CD4-positive, alpha-beta memory T cell (primary cell): ENCODE measurements at regions not wholly inside any gene's neighbourhood (a gene's known extent, or its start where the extent isn't known, plus 50 kb on each side); places are given as distances from the start of the nearest gene placed in this dataset.

Source experiments
- CTCF ChIA-PET: fragments of 350-600 bp; sonication (Branson Sonifier 250); formaldehyde crosslinking; loops from one replicate; lab custom pipeline; 2021; ENCODE audit warnings: inconsistent platforms; ENCODE audit not compliant: partially characterized antibody; lab: Charles Lee
- POLR2A ChIA-PET: fragments of 350-600 bp; sonication (Branson Sonifier 250); formaldehyde crosslinking; loops from one replicate; lab custom pipeline; 2021; ENCODE audit not compliant: partially characterized antibody; lab: Charles Lee
- DNase-seq, 5 donors: peaks; one replicate each; pipeline versions ENCODE4 v3.0.0 to v3.0.0-alpha.2; 2020 to 2022; ENCODE audit warnings: mixed read lengths in 1 of 5
- H3K27ac ChIP-seq: one replicate; pipeline ENCODE4 v1.7.0; 2013; ENCODE audit warnings: low read depth, low read length
- H3K27me3 ChIP-seq: 2 replicates; pipeline ENCODE4 v1.7.0; 2013; ENCODE audit warnings: mild to moderate bottlenecking, low read length, moderate library complexity; ENCODE audit not compliant: insufficient read depth
- H3K36me3 ChIP-seq: 2 replicates; pipeline ENCODE4 v1.7.0; 2013; ENCODE audit warnings: mild to moderate bottlenecking, low read length, moderate library complexity; ENCODE audit not compliant: insufficient read depth
- H3K4me1 ChIP-seq: 2 replicates; pipeline ENCODE4 v1.7.0; 2013; ENCODE audit warnings: mild to moderate bottlenecking, low read length, moderate library complexity; ENCODE audit not compliant: insufficient read depth
- H3K4me3 ChIP-seq, 2 donors: one replicate each; pipeline ENCODE4 v1.7.0; 2013; ENCODE audit warnings: low read length in 2 of 2, mild to moderate bottlenecking in 1 of 2
- H3K9me3 ChIP-seq, 2 donors: one replicate each; pipeline ENCODE4 v1.7.0; 2013; ENCODE audit warnings: low read length in 2 of 2, control low read depth in 1 of 2; ENCODE audit not compliant: control insufficient read depth in 1 of 2
- H3K27ac Mint-ChIP-seq, 7 donors: one replicate each; pipeline ENCODE4 v1.8.0; 2020 to 2021; ENCODE audit warnings: mixed read lengths in 7 of 7, mild to moderate bottlenecking in 6 of 7, inconsistent platforms in 3 of 7, moderate library complexity in 3 of 7
- H3K27me3 Mint-ChIP-seq, 2 donors: one replicate each; pipeline ENCODE4 v1.8.0; 2020 to 2021; ENCODE audit warnings: mixed read lengths in 2 of 2
- H3K36me3 Mint-ChIP-seq, 2 donors: one replicate each; pipeline ENCODE4 v1.8.0; 2020 to 2021; ENCODE audit warnings: mixed read lengths in 2 of 2, inconsistent platforms in 1 of 2, mild to moderate bottlenecking in 1 of 2
- H3K4me1 Mint-ChIP-seq, 4 donors: one replicate each; pipeline ENCODE4 v1.8.0; 2020 to 2021; ENCODE audit warnings: mixed read lengths in 4 of 4, mild to moderate bottlenecking in 1 of 4
- H3K4me3 Mint-ChIP-seq, 8 donors: one replicate each; pipeline ENCODE4 v1.8.0; 2020 to 2021; ENCODE audit warnings: mixed read lengths in 8 of 8, mild to moderate bottlenecking in 7 of 8, moderate library complexity in 6 of 8, inconsistent platforms in 3 of 8
- H3K9me3 Mint-ChIP-seq, 8 donors: one replicate each; pipeline ENCODE4 v1.8.0; 2020 to 2021; ENCODE audit warnings: mixed read lengths in 8 of 8, mild to moderate bottlenecking in 5 of 8, inconsistent platforms in 3 of 8, moderate library complexity in 1 of 8
- intact Hi-C: fragments of 100-400 bp; cut with micrococcal nuclease; formaldehyde crosslinking; loops from one replicate; pipeline ENCODE4 v1.15.1; 2023

DNA sequence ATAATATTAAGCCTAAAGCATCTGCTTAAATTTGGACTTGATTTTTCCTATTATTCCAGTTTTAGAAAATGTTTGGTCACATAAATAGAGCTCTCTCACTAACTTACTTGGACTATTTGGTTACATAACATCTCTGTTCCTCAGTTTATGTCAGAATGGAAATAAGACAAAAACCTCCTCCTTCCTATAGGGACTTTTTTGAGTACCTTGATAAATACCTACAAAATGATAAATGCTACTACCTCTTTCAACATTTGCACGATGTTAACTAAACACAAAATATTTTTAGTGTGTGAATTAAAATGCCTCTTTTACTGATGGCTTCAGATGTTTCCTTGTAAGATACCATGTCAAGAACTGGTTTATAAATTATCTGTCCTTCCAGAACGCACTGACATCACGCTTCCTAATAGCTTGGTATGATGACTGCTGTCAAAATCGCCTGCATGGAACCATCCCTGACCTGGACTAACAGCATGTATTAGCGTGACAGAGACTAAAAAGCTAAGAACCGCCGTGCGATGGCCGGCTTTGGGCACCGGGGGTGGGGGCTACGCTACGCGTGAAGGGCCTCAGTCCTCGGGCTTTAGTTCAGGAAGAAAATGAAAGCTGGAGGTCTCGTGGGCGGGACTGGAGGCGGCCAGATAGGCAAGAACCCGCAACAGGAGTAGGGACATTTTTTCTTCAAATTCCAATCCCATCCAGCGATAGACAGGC, 133.2 kb upstream of the BARHL2 start:
- H3K9me3 Mint-ChIP-seq: peaks cover 0 to 3% (median 0%) of the 10 kb centered on the region in 8 donors
- Histone ChIP-seq H3K9me3 (no peaks in the 10 kb centered on the region), H3K4me1 (peaks cover 17% of the 10 kb centered on the region), H3K27ac (no peak overlapping the region), H3K36me3 (no peaks in the 10 kb centered on the region), H3K27me3 (peaks cover 10% of the 10 kb centered on the region), H3K4me3 (peak overlapping the region; percentile 33 to 71)
- no peak for DNase-seq
- ChIA-PET POLR2A (no interaction called here), CTCF (no interaction called here)
- intact Hi-C loops: loop anchor here (2.0 kb wide), 1 partner anchor 16 kb away; no protein-coding TSS in a partner anchor
- H3K36me3 Mint-ChIP-seq: no peaks in the 10 kb centered on the region
- peaks cover 8 to 14% (median 13%) of the 10 kb centered on the region in 4 donors for H3K4me1 Mint-ChIP-seq
- H3K27ac Mint-ChIP-seq: no peak overlapping the region
- H3K4me3 Mint-ChIP-seq: peak overlapping the region; percentile 79 to 88 (median 84)
- peaks cover 21 to 28% of the 10 kb centered on the region in 2 donors for H3K27me3 Mint-ChIP-seq

GRCh38 chr1:90841473-90841872, 124.4 kb upstream of the BARHL2 start:
- H3K27ac Mint-ChIP-seq: no peak overlapping the region
- POLR2A ChIA-PET: no interaction called here
- H3K27me3 Mint-ChIP-seq: peaks cover 55 to 66% of the 10 kb centered on the region in 2 donors
- intact Hi-C loops: no loop called here
- Histone ChIP-seq H3K4me3 (no peak overlapping the region), H3K27ac (no peak overlapping the region), H3K36me3 (no peaks in the 10 kb centered on the region), H3K9me3 (no peaks in the 10 kb centered on the region), H3K27me3 (peaks cover 53% of the 10 kb centered on the region), H3K4me1 (peaks cover under 1% of the 10 kb centered on the region)
- peaks cover 4 to 22% (median 10%) of the 10 kb centered on the region in 4 donors for H3K4me1 Mint-ChIP-seq
- no peaks in the 10 kb centered on the region for H3K36me3 Mint-ChIP-seq
- no peak overlapping the region for H3K4me3 Mint-ChIP-seq
- DNase-seq: no peak
- H3K9me3 Mint-ChIP-seq: peaks cover 0 to 6% (median under 1%) of the 10 kb centered on the region in 8 donors
- CTCF ChIA-PET: no interaction called here

GRCh38 chr1:90840352-90840751, 123.2 kb upstream of the BARHL2 start:
- H3K4me1 ChIP-seq: peaks cover 12% of the 10 kb centered on the region
- no peak overlapping the region for H3K4me3 ChIP-seq
- no peaks in the 10 kb centered on the region for H3K9me3 ChIP-seq
- H3K9me3 Mint-ChIP-seq: peaks cover 0 to 6% (median 1%) of the 10 kb centered on the region in 8 donors
- no peaks in the 10 kb centered on the region for H3K36me3 Mint-ChIP-seq
- no peak overlapping the region for H3K4me3 Mint-ChIP-seq
- H3K27ac ChIP-seq: no peak overlapping the region
- CTCF ChIA-PET: no interaction called here
- POLR2A ChIA-PET: no interaction called here
- H3K27me3 ChIP-seq: peaks cover 64% of the 10 kb centered on the region
- H3K4me1 Mint-ChIP-seq: peaks cover 8 to 27% (median 12%) of the 10 kb centered on the region in 4 donors
- intact Hi-C loops: no loop called here
- no peak for DNase-seq
- peaks cover 58 to 66% of the 10 kb centered on the region in 2 donors for H3K27me3 Mint-ChIP-seq
- no peak overlapping the region for H3K27ac Mint-ChIP-seq
- H3K36me3 ChIP-seq: no peaks in the 10 kb centered on the region

- Histone ChIP-seq H3K4me3 (no peak overlapping the region), H3K9me3 (no peaks in the 10 kb centered on the region), H3K36me3 (no peaks in the 10 kb centered on the region), H3K4me1 (peaks cover 22% of the 10 kb centered on the region), H3K27ac (no peak overlapping the region), H3K27me3 (peaks cover 74% of the 10 kb centered on the region)
- intact Hi-C loops: loop anchor here (10.0 kb wide), 1 partner anchor 115 kb away; no protein-coding TSS in a partner anchor
- Mint-ChIP-seq H3K4me3 (peak overlapping the region in 3 of 8 donors; percentile 35 to 59 (median 45)), H3K36me3 (no peaks in the 10 kb centered on the region), H3K27ac (no peak overlapping the region), H3K9me3 (peaks cover 0 to 6% (median 4%) of the 10 kb centered on the region in 8 donors), H3K4me1 (peaks cover 18 to 37% (median 21%) of the 10 kb centered on the region in 4 donors), H3K27me3 (peaks cover 67% of the 10 kb centered on the region in 2 donors)
- ChIA-PET CTCF (interaction anchor here (1.4 kb wide), 1 partner anchor 13 kb away, joined by 4 read pairs; no protein-coding TSS in a partner anchor), POLR2A (no interaction called here)
- DNase-seq: no peak
Observed at GRCh38 chr1:90839323-90839722, 122.2 kb upstream of the BARHL2 start.

DNA sequence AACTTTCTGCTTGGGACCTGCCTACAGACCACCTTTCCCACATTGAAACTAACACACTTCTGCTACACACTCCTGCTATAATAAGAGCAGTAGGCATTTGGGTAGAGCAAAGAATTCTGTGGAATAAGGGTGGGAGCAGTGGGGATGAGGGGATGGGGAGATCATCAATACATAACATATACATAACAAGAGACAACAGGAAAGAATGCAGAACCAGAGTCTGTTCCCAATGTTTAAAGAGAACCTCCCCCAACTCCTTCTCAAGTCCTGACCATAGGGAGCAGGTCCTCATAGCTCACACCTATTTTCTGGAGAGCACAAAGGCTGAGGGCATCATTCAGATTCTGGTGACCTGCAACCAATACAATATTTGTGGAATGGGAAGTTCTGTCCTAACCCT, 121.6 kb upstream of the BARHL2 start:
- no peak for DNase-seq
- H3K36me3 Mint-ChIP-seq: no peaks in the 10 kb centered on the region
- Histone ChIP-seq H3K27ac (no peak overlapping the region), H3K36me3 (no peaks in the 10 kb centered on the region), H3K27me3 (peaks cover 80% of the 10 kb centered on the region), H3K4me1 (peaks cover 23% of the 10 kb centered on the region), H3K4me3 (no peak overlapping the region), H3K9me3 (no peaks in the 10 kb centered on the region)
- H3K9me3 Mint-ChIP-seq: peaks cover 0 to 10% (median 4%) of the 10 kb centered on the region in 8 donors
- peaks cover 69 to 71% of the 10 kb centered on the region in 2 donors for H3K27me3 Mint-ChIP-seq
- ChIA-PET POLR2A (no interaction called here), CTCF (interaction anchor here (1.4 kb wide), 1 partner anchor 13 kb away, joined by 4 read pairs; no protein-coding TSS in a partner anchor)
- H3K27ac Mint-ChIP-seq: no peak overlapping the region
- peaks cover 20 to 40% (median 24%) of the 10 kb centered on the region in 4 donors for H3K4me1 Mint-ChIP-seq
- H3K4me3 Mint-ChIP-seq: peak overlapping the region in 1 of 8 donors; percentile 45
- intact Hi-C loops: loop anchor here (10.0 kb wide), 1 partner anchor 114 kb away; no protein-coding TSS in a partner anchor

- peaks cover 23% of the 10 kb centered on the region for H3K4me1 ChIP-seq
- H3K27ac ChIP-seq: no peak overlapping the region
- intact Hi-C loops: loop anchor here (10.0 kb wide), 1 partner anchor 113 kb away; no protein-coding TSS in a partner anchor
- ChIA-PET POLR2A (no interaction called here), CTCF (no interaction called here)
- Mint-ChIP-seq H3K4me1 (peaks cover 20 to 40% (median 24%) of the 10 kb centered on the region in 4 donors), H3K4me3 (peak overlapping the region in 1 of 8 donors; percentile 16), H3K9me3 (peaks cover 0 to 10% (median 4%) of the 10 kb centered on the region in 8 donors), H3K27ac (no peak overlapping the region), H3K27me3 (peaks cover 73 to 74% of the 10 kb centered on the region in 2 donors), H3K36me3 (no peaks in the 10 kb centered on the region)
- no peaks in the 10 kb centered on the region for H3K36me3 ChIP-seq
- H3K4me3 ChIP-seq: no peak overlapping the region
- peaks cover 88% of the 10 kb centered on the region for H3K27me3 ChIP-seq
- DNase-seq: no peak
- no peaks in the 10 kb centered on the region for H3K9me3 ChIP-seq
Observed at GRCh38 chr1:90837420-90837819, 120.3 kb upstream of the BARHL2 start.

DNA sequence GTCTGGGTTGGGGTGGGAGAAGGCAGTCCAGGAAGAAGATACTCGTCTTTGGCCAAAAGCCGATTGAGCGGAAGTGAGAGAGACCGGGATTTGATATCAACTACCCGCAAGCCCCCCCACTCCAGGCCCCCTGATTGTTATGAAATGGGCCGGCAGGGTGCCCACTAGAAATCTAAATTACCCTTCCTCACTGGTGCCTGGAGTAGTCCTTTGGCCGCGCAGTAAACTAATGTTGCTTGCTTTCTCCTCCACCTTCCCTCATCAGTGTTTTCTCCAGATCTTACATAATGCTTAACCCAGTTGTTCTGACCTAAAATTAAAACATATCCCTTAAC, 119.2 kb upstream of the BARHL2 start:
- Histone ChIP-seq H3K4me3 (peak overlapping the region in 1 of 2 donors; percentile 8), H3K27ac (no peak overlapping the region), H3K36me3 (no peaks in the 10 kb centered on the region), H3K9me3 (no peaks in the 10 kb centered on the region), H3K27me3 (peaks cover 89% of the 10 kb centered on the region), H3K4me1 (peaks cover 23% of the 10 kb centered on the region)
- Mint-ChIP-seq H3K4me1 (peaks cover 20 to 40% (median 24%) of the 10 kb centered on the region in 4 donors), H3K27me3 (peaks cover 78 to 79% of the 10 kb centered on the region in 2 donors), H3K27ac (peak overlapping the region in 1 of 7 donors; percentile 39), H3K4me3 (peak overlapping the region in 7 of 8 donors; percentile 21 to 85 (median 58)), H3K36me3 (no peaks in the 10 kb centered on the region), H3K9me3 (peaks cover 0 to 12% (median 5%) of the 10 kb centered on the region in 8 donors)
- intact Hi-C loops: loop anchor here (10.0 kb wide), 1 partner anchor 112 kb away; no protein-coding TSS in a partner anchor
- CTCF ChIA-PET: no interaction called here
- POLR2A ChIA-PET: no interaction called here
- peak in 1 of 5 donors; percentile 4 for DNase-seq
